ENCODE measurements at regions not wholly inside any gene's neighbourhood (a gene's known extent, or its start where the extent isn't known, plus 50 kb on each side); places are given as distances from the start of the nearest gene placed in this dataset.

- TF ChIP-seq CTCF (IDR thresholded peaks at IDR 0.05; ENCODE audit: low read depth, low read length, poor library complexity, severe bottlenecking) (no peak), EZH2phosphoT487 (IDR thresholded peaks at IDR 0.05; ENCODE audit: borderline replicate concordance, low read length) (no peak)
Measured at GRCh38 chr13:74929436-74929835, 552.5 kb downstream of the TBC1D4 start.
